Astrocyte of the cerebellum (primary cell): ENCODE measurements at regions not wholly inside any gene's neighbourhood (a gene's known extent, or its start where the extent isn't known, plus 50 kb on each side); places are given as distances from the start of the nearest gene placed in this dataset.

Experiments used
- DNase-seq: peaks from one replicate; pipeline ENCODE4 v3.0.0-alpha.2; 2011; ENCODE audit warnings: low read depth
- H3K4me3 ChIP-seq: 2 replicates; pipeline ENCODE4 v1.5.1; 2011; ENCODE audit warnings: mild to moderate bottlenecking, low read depth, low read length, moderate library complexity
- in situ Hi-C: cut with HindIII; loops from 2 replicates; pipeline ENCODE4 v1.10.0; 2017; ENCODE audit warnings: low sequenced_read_pairs
- TF ChIP-seq, protein P1 (sequence below): IDR thresholded peaks from 2 replicates; pipeline ENCODE4 v1.5.1; 2012; ENCODE audit warnings: low read length, low read depth, moderate library complexity, mild to moderate bottlenecking; ENCODE audit errors: missing control alignments

DNA sequence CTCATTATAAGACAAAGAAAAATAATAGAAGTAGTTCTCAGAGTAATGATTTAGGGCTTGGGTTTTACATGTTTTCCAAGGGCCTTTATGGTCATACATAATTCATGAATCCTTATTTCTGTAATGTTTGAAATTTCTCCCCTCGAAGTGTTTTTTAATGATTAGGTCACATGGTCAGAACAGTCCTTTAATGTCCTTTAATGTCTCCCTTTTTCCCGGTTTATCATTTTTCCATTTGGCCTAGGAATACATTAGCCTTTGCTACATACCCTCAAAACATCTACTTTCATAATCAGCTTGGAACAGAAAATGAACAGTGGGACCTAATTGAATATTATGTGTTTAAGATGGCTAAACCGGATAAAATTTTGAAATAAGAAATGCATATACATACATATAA lies 159.9 kb upstream of the ROBO2 start:
- in situ Hi-C loops, result no loop called here
- no peak overlapping the region for H3K4me3 ChIP-seq
- DNase-seq, result no peak
- TF ChIP-seq, protein P1, sequence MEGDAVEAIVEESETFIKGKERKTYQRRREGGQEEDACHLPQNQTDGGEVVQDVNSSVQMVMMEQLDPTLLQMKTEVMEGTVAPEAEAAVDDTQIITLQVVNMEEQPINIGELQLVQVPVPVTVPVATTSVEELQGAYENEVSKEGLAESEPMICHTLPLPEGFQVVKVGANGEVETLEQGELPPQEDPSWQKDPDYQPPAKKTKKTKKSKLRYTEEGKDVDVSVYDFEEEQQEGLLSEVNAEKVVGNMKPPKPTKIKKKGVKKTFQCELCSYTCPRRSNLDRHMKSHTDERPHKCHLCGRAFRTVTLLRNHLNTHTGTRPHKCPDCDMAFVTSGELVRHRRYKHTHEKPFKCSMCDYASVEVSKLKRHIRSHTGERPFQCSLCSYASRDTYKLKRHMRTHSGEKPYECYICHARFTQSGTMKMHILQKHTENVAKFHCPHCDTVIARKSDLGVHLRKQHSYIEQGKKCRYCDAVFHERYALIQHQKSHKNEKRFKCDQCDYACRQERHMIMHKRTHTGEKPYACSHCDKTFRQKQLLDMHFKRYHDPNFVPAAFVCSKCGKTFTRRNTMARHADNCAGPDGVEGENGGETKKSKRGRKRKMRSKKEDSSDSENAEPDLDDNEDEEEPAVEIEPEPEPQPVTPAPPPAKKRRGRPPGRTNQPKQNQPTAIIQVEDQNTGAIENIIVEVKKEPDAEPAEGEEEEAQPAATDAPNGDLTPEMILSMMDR, result no peak

DNA sequence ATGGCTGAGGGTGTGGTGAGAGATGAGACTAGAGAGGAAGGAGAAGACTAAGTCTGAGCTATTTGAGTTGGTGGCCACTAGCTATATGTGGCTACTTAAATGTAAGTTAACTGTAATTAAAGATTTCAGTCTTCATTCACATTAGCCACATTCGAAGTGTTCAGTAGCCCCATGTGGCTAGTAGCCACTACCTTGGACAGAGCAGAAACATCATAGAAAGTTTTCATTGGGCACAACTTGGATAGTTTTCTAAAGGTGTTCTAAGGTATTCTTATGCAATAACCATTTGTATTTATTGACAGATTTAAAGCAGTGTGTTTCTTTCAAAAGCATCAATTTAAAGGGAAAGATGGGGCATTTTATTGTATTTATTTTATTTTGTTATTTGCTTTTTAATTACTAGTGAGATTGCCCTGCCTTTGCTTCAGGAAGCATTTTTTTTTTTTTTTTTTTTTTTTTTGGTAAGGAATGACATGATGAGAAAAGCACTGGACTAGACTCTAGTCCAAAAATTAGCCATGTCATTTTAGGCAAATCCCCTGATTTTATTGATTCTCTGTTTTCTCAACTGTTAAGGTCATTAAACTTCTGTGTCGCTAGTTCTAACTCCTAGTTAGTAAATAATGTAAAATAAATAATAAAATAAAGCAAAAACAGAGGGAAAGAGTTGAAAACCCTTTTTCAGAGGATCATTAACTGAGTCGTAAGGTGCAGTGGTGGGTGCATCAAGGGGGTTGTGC lies 153.0 kb upstream of the ROBO2 start:
- TF ChIP-seq, protein P1, result no peak
- no peak overlapping the region for H3K4me3 ChIP-seq
- no peak for DNase-seq
- in situ Hi-C loops, result no loop called here

DNA sequence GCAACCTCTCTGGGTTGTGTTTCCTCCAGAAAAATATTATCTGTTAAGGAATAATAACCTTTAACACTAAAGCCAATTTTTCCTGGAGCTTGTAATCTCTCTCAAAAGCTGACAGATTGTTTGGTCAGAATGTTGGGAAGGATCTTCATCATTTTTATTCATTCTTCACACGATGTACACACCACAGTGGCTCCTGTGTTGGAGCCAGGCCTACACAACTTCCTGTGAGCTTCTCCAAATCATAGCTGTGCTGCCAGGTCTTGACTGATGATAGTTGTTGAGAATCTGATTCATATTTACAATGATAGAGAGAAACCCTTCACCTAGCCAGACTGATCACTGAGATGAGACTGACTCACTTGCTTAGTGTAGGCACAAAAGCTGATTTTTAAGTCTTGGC lies 151.0 kb upstream of the ROBO2 start:
- DNase-seq, result no peak
- TF ChIP-seq, protein P1, result no peak
- no peak overlapping the region for H3K4me3 ChIP-seq
- in situ Hi-C loops, result no loop called here

DNA sequence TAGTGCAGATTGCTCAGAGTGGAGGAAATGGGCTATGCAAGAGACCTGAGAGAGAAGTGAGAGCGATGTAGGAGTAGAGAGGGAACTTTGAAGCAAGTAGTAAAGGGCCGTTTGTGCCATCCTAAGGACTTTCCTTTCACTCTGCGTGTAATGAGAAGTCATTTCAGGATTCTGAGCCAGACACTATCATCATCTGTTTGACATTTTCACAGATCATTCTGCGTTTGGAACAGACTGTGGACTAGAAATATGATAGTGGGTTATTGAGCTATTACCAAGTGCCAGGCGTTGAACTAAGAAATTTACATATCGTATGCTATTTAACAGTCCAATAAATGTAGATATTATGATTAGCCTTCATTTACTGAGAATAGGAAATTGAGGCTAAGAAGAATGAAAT lies 150.0 kb upstream of the ROBO2 start:
- H3K4me3 ChIP-seq, result no peak overlapping the region
- in situ Hi-C loops, result no loop called here
- TF ChIP-seq, protein P1, result no peak
- no peak for DNase-seq

DNA sequence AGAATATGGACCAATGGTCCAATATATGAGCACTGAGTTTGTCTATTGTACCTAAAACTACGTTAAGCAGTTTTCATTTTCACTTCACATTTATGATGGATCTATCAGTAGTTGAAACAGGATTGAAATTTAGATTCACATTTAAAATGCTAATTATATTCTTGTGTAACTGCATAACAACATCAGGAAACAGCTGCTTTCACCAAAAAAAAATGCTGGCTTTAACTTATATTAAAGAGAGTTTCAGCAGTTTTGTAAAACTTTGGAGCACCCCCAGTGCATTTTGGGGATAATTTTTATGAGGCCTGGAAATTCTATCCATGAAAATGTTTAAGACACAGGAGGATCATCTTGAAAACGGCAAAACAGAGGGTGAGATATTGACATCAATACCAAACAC lies 142.8 kb upstream of the ROBO2 start:
- H3K4me3 ChIP-seq, result no peak overlapping the region
- in situ Hi-C loops, result no loop called here
- TF ChIP-seq, protein P1, result no peak
- DNase-seq, result no peak

DNA sequence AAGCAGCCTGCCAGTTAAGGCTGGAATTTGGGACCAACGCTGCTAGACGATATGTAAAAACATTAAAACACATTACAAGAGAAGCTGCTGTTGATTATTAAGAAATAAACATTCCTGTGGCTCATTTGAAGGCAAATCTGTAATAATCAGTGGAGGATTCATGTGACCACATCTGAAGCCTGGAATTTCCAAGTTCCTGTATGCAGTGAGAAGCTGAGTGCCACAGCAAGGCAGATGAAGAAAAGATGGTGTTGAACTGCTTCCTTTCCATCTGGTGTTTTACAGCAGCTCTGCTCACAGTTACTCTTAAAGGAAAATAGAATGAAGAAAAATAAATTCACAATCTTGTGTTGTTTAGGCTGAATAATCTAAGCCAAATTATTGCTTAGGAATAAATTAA lies 139.3 kb upstream of the ROBO2 start:
- DNase-seq, result no peak
- TF ChIP-seq, protein P1, result no peak
- in situ Hi-C loops, result no loop called here
- H3K4me3 ChIP-seq, result no peak overlapping the region
